Cerebellar cortex (tissue), 1 donor: ENCODE measurements at regions not wholly inside any gene's neighbourhood (a gene's known extent, or its start where the extent isn't known, plus 50 kb on each side); places are given as distances from the start of the nearest gene placed in this dataset.

ENCODE experiments used
- DNase-seq: peaks from one replicate; pipeline ENCODE4 v3.0.0-alpha.2; 2015; ENCODE audit warnings: low spot score

DNA sequence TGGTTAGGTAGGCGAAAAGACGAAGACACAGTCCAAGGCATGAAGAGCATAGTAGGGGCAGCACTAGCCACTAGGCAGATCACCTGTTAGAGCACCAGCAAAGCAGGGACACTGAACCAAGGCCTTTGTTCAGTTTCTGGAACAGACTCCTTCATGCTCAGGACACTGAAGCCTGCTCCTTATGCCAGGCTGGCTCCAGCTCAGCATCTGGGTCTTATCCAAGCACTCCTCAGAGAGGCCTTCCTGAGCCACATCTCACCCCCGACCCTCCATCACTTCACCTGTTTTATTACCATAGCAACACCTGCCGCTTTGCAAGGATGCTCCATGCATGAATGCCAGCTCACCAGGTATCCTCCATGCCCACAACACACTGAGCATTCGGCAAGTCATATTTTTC lies 206.3 kb upstream of the CHRNA7 start:
- peak; percentile 97 for DNase-seq

DNA sequence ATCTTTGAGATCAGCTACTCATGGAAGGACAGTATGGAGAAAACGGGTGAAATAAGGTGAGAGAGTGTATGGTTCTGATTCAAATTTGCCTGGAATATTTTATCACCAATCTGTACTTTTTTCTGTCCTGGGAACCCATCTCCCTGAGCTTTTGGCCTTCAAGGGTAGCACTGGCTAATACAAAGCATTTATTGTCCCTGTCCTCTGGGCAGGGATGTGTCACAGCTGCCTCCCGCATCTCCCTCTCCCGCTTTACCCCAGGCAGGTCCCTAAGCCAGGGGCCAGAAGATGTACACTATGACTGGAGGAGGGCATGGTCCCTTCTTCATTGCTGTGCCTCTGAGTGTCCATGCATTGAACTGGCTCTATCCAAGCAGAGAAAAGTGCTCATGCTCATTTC lies 201.7 kb upstream of the CHRNA7 start:
- no peak for DNase-seq

DNA sequence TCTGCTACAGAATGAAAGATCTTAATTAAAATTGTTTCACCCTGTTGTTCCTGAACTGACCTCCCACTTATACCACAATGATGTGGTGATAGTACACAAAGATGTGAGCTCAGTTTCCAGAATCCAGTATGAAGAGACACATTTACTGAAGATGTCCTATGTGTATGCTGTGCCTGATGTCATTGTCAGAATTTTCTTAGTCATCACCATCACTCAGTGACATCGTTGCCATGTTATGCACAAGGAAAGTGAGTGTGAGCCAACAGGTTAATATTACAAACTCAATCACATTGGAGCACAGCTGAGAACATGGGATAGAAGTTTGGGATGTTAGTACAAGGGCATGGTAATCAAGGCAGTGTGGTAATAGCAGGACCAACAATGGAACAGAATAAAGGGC lies 199.7 kb upstream of the CHRNA7 start:
- no peak for DNase-seq

DNA sequence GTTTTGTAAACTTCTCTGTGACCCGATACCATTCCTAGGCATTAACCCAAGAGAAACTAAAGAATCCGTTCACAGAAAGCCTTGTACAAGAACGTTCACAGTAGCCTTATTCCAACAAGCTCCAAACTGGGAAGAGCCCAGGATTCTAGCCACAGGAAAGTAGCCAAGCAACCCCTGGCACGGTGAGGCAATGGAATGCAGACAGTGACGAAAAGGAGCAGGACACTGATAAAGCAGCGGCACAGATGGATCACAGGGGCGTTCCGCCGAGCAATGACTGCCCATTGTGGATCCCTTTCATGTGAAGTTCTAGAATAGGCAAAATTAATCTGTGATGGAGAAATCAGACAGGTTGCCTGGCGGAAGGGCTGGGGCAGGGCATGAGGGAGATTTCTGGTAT lies 198.7 kb upstream of the CHRNA7 start:
- DNase-seq: peak; percentile 71

- no peak for DNase-seq
These were observed 195.7 kb upstream of the CHRNA7 start for GRCh38 chr15:31834654-31835053.

DNA sequence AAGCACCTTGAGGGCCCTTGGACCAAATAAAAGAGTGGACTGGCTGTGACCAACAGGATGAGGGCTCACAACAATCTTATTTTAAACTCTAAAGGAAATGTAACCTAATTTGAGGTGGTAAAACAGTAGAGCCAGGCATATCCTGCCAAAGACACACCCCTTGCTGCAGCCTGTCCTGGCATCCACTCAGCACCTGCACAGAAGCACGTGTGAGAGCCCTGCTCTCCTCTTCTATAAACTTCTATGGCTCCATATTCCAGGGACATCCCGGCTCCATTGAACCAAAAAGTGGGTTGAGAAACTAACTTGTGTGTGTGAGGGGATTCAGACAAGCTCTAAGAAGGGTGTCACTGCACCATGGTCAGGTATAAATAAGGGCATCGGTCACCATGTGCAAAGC lies 190.9 kb upstream of the CHRNA7 start:
- no peak for DNase-seq

DNA sequence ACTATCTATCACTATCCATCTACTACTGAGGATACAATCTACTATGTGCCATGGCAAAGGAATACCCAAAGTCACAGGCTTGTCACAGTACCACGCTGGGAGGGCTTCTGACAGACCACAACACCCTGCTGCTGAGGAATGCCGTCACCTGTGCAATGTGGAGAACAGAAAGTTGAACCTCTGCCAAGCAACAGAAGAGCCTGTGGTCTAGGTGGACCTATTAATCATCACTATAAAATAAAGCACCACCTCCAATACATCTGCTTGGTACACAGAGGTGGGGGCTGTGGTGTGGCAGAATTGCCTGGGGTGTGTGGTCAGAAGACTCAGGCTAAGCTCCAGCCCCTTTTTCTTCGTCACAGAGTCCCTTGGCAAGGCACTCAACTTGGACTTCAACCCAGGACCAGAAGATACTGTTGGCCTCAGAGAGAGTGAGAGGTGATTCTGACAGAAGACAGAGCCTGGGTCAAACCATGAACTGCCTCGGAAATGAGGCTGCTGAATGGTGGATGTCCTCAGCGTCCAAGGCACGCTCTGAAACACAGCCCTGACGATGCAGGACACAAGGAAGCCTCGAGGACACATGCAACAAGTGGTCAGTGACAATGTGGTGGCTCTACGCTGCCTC lies 189.4 kb upstream of the CHRNA7 start:
- DNase-seq: no peak

DNA sequence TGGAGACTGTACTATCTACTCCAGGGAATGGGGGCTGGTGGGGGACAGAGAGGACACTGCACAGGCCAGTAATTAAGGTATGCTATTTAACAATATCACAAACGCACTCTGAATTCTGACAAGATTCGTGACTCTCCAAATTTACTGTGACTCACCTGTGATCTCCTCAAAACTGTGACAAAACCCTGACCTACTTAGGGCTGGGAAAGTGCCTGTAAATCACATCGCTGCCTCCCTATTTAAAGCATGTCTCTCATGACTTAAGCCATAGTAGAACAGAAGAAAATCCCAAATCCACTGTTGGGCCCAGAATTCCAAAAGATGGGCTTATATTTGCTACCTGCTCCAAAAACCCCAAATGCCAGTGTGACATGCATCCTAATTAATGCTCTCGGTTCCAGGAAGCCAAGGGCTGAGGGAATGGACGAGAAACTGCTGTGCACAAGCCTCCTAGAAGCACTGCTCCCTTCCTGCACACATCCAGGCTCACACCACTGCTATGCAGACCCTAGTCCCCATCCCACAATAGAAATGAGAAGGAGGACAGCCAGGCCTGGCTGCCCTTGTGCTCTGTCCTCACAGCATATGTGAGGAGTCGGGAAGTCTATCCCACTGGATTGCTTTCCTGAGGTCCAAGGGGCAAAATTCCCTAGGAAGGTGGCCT lies 187.7 kb upstream of the CHRNA7 start:
- DNase-seq: peak; percentile 69

GRCh38 chr15:31843426-31844055 lies 186.8 kb upstream of the CHRNA7 start:
- no peak for DNase-seq

DNA sequence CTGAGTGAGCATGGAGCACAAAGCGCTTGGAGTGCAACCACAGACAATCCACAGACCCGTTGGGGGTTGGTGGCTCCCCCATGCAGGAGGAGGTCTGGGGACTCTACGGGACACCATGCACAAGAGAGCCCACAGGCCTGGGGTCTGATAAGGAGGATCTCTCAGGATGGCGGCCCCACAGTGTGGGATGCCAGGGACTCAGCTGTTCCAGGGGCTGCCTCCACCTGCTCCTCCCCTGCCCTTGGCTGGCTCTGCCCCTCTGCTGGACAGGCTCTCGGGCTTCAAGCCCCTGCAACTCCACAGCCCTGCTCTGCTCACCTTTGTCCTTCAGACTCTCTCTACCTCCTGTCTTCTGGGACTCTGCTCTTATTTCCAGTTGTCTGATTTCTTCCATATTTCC lies 184.5 kb upstream of the CHRNA7 start:
- DNase-seq: no peak

GRCh38 chr15:31847961-31848360 lies 182.4 kb upstream of the CHRNA7 start:
- DNase-seq: no peak

DNA sequence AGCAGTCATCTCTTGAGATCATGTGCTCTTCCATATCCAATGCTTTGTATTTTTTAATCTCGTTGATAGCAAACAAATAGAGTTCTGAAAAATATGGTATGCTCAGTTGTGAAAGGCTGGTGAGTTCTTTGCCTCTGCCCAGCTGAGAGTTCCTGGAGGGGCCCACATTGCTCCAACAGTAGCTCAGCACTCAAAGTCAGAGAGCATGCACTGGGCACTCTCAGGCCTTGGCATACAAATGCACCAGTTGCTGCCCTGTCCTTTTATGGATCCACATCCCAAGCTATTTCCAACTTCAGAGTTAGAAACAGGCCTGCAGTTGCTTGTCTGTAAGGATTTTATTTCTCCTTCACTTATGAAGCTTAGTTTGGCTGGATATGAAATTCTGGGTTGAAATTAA lies 181.7 kb upstream of the CHRNA7 start:
- no peak for DNase-seq

- no peak for DNase-seq
These were observed 177.1 kb upstream of the CHRNA7 start for GRCh38 chr15:31852933-31853799.

DNA sequence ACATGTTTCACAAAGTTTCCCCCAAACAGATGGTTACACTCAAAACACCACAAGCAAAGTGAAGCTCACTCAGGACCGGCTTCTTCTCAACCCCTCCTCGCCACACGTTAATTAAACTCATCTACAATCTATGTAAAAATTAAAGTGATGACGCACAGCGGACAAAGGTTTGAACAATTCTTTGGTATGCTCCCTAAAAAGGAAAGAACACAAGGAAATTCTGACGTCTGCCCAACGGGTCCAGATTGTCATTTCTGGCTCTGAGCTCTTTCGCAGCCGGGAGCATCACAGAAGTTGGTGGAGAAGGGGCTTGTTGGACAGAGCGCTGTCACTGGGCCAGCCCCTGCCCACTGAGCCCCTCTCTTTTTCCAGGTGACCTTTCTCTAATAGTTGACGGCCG lies 173.7 kb upstream of the CHRNA7 start:
- peak; percentile 61 for DNase-seq

GRCh38 chr15:31857194-31857593 lies 173.1 kb upstream of the CHRNA7 start:
- peak; percentile 42 for DNase-seq

DNA sequence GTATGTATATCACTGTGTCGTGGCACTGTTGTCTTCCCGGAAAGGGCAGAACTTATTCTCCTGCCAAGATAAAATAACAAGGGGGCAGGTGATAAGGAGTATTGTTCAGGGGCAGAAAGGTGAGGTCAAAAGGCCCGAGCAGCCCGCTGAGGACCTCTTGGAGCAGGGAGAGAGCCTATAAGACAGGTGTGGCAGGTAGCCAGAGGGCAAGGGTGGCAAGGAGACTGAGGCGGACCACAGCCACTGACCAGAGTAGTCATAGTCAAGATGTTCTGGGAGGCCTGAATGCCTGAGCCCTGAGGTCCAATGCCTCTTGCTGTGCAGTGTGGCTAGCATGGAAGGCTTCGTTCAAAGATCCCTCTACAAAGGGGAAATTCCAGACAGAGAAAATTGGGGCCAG lies 172.3 kb upstream of the CHRNA7 start:
- no peak for DNase-seq

GRCh38 chr15:31866248-31866647 lies 164.1 kb upstream of the CHRNA7 start:
- DNase-seq: no peak

- DNase-seq: peak; percentile 81
These were observed 162.5 kb upstream of the CHRNA7 start for GRCh38 chr15:31867536-31868442.

DNA sequence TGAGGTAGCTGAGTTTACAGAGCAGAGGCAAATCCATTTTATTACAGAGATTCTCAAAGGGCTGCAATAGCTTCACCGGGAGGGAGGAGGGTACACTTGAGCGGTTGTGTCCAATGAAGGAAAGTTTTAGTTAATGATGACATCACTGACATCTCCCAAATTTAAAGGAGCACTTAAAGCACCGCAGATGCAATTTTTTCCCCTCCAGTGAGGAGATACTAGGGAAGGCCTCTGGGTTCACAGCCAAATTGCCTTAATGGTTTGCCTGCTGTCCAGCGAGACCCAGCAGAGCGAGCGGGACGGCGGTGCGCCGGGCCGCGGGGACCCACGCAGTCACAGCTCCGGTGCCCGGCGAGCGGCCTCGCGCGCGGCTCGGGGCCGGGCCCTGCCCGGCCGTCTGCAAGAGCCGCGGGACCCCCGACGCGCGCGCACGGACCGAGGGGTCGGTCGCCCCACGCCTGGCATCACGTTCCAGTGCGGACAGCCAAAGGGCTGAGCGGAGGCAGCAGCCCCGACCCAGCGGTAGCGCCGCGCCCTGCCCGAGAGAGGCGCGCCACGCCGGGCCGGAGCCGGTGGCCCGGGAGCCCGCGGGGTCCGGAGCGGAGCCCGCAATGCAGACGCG lies 160.5 kb upstream of the CHRNA7 start:
- peak; percentile 65 for DNase-seq

DNA sequence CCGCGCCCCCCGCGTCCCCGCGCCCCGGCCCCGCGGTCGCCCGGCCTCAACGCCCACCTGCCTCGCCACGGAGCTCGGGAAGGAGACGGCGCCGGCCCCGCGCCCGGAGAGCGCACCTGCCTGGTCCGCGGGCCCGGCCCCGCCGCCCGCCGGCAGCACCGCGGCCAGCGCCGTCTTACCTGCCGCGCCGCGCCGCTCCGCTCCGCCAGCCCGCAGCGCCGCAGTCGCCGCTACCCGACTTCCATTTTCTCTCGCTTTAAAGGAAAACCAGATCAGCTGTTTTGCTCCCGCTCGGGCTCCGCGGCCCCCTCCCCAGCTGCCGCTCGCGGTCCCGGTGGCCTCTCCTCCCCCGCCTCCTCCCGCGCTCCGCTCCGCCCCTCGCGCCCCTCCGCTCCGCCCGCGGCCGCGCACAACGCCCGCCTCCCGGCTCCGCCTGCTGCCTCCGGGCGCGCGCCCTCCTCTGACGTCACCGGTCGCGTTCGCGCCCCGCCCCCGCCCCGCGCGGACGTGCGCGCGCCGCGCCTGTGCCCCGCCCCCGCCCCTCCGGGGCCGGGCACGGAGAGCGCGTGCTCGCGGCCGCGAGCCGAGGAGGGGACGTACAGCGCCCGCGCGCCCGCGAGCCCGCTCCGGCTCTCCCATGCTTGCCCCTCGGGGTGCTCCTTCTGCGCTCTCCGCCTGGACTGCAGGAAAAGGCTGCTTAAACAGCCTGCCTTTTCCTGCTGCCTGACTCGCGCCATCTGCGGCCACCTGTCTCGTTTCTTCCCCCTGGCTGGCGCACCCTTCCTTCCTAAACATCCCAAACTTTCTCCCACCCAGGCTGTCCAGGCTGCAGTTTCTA lies 159.8 kb upstream of the CHRNA7 start, which contains the start of gene OTUD7A:
OTUD7A (minus strand) TSS at position 346 of the 838 bp plus-strand sequence.
- DNase-seq: peak; percentile 82
